Transverse colon (tissue), 4 donors: ENCODE measurements at regions not wholly inside any gene's neighbourhood (a gene's known extent, or its start where the extent isn't known, plus 50 kb on each side); places are given as distances from the start of the nearest gene placed in this dataset.

Experiments
- EP300 ChIP-seq: sonication (generic); formaldehyde crosslinking; IDR thresholded peaks from one replicate; pipeline ENCODE4 v1.6.1; 2017; ENCODE audit warnings: antibody characterized with exemption, low read depth
- POLR2A ChIP-seq: fragments of 450-650 bp; IDR thresholded peaks from one replicate; pipeline ENCODE4 v1.6.1; 2016; ENCODE audit warnings: antibody characterized with exemption, mild to moderate bottlenecking, moderate library complexity
- POLR2AphosphoS5 ChIP-seq, 3 donors: sonication (generic); formaldehyde crosslinking; IDR thresholded peaks; one replicate each; pipeline ENCODE4 v1.6.1; 2016; ENCODE audit warnings: antibody characterized with exemption in 3 of 3
- TF ChIP-seq, protein P1 (sequence below), 5 experiments: fragments of 200-600 bp in 3 of 5; fragments of 450-650 bp in 2 of 5; sonication (generic) in 3 of 5; IDR thresholded peaks; 1 replicate in 2 of 5; 2 replicates in 3 of 5; pipeline ENCODE4 v1.5.1; 2016 to 2017; ENCODE audit warnings: antibody characterized with exemption in 5 of 5, inconsistent platforms in 3 of 5, mild to moderate bottlenecking in 2 of 5, moderate library complexity in 1 of 5

GRCh38 chr3:188019727-188020126 is 134.2 kb upstream of the LPP start:
- TF ChIP-seq, protein P1, sequence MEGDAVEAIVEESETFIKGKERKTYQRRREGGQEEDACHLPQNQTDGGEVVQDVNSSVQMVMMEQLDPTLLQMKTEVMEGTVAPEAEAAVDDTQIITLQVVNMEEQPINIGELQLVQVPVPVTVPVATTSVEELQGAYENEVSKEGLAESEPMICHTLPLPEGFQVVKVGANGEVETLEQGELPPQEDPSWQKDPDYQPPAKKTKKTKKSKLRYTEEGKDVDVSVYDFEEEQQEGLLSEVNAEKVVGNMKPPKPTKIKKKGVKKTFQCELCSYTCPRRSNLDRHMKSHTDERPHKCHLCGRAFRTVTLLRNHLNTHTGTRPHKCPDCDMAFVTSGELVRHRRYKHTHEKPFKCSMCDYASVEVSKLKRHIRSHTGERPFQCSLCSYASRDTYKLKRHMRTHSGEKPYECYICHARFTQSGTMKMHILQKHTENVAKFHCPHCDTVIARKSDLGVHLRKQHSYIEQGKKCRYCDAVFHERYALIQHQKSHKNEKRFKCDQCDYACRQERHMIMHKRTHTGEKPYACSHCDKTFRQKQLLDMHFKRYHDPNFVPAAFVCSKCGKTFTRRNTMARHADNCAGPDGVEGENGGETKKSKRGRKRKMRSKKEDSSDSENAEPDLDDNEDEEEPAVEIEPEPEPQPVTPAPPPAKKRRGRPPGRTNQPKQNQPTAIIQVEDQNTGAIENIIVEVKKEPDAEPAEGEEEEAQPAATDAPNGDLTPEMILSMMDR (IDR thresholded peaks at IDR 0.05), result no peak
- TF ChIP-seq POLR2A (no peak), EP300 (no peak), POLR2AphosphoS5 (IDR thresholded peaks at IDR 0.05) (no peak)
